Epithelial cell of proximal tubule (primary cell): ENCODE measurements at regions not wholly inside any gene's neighbourhood (a gene's known extent, or its start where the extent isn't known, plus 50 kb on each side); places are given as distances from the start of the nearest gene placed in this dataset.

Experiments used
- DNase-seq: peaks from one replicate; pipeline ENCODE4 v3.0.0-alpha.2; 2011; ENCODE audit warnings: low read depth
- H3K4me3 ChIP-seq: 2 replicates; pipeline ENCODE4 v1.5.1; 2011; ENCODE audit warnings: low read depth, mild to moderate bottlenecking, low read length
- CTCF ChIP-seq: conservative IDR thresholded peaks from 2 replicates; pipeline ENCODE4 v1.5.1; 2012; ENCODE audit warnings: low read depth, mild to moderate bottlenecking, low read length

GRCh38 chr22:45093609-45094008 is 70.1 kb upstream of the NUP50 start:
- no peak for TF ChIP-seq CTCF
- no peak overlapping the region for H3K4me3 ChIP-seq
- no peak for DNase-seq

- no peak for TF ChIP-seq CTCF
- no peak for DNase-seq
- no peak overlapping the region for H3K4me3 ChIP-seq
Observed at GRCh38 chr22:45094081-45094720, 69.5 kb upstream of the NUP50 start.

GRCh38 chr22:45094825-45095224 is 68.9 kb upstream of the NUP50 start:
- H3K4me3 ChIP-seq = no peak overlapping the region
- no peak for TF ChIP-seq CTCF
- no peak for DNase-seq

- H3K4me3 ChIP-seq = no peak overlapping the region
- DNase-seq = peak; percentile 12
- TF ChIP-seq CTCF = peak; percentile 97
Observed at GRCh38 chr22:45096256-45096907, 67.3 kb upstream of the NUP50 start.

- DNase-seq = no peak
- no peak overlapping the region for H3K4me3 ChIP-seq
- no peak for TF ChIP-seq CTCF
Observed at GRCh38 chr22:45097061-45097460, 66.7 kb upstream of the NUP50 start.

- no peak overlapping the region for H3K4me3 ChIP-seq
- TF ChIP-seq CTCF = no peak
- DNase-seq = no peak
Observed at GRCh38 chr22:45098056-45098455, 65.7 kb upstream of the NUP50 start.

- TF ChIP-seq CTCF = no peak
- H3K4me3 ChIP-seq = no peak overlapping the region
Observed at GRCh38 chr22:45099961-45100360, 63.8 kb upstream of the NUP50 start.

More at GRCh38 chr22:45099961-45100360, 63.8 kb upstream of the NUP50 start:
- no peak for DNase-seq
